ENCODE measurements at regions not wholly inside any gene's neighbourhood (a gene's known extent, or its start where the extent isn't known, plus 50 kb on each side); places are given as distances from the start of the nearest gene placed in this dataset.

DNA sequence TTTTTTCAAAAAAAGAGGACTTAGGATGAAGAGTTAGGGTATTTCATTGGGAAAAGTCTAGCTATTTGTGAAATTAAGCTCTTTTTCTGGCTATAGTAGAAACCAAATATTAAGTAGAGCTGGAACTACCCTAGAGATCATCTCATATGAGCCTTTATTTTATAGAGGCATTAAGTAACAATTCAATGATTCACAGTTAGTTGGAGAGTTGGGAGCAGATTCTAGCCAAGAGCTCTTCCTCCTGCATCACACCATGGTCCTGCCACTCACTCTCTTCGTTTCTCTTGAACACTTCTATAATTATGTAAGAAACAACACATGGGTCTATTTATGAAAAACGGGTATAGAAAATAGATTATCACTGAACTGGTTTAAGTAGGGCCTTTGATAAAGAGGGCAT is 76.1 kb upstream of the ANK3 start:
- TF ChIP-seq, protein P1, sequence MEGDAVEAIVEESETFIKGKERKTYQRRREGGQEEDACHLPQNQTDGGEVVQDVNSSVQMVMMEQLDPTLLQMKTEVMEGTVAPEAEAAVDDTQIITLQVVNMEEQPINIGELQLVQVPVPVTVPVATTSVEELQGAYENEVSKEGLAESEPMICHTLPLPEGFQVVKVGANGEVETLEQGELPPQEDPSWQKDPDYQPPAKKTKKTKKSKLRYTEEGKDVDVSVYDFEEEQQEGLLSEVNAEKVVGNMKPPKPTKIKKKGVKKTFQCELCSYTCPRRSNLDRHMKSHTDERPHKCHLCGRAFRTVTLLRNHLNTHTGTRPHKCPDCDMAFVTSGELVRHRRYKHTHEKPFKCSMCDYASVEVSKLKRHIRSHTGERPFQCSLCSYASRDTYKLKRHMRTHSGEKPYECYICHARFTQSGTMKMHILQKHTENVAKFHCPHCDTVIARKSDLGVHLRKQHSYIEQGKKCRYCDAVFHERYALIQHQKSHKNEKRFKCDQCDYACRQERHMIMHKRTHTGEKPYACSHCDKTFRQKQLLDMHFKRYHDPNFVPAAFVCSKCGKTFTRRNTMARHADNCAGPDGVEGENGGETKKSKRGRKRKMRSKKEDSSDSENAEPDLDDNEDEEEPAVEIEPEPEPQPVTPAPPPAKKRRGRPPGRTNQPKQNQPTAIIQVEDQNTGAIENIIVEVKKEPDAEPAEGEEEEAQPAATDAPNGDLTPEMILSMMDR (IDR thresholded peaks at IDR 0.05) = no peak
- no peak for TF ChIP-seq POLR2A (IDR thresholded peaks at IDR 0.05)

Measured in esophagus squamous epithelium (tissue), 4 donors.